GM21786 (cell line): ENCODE measurements at regions not wholly inside any gene's neighbourhood (a gene's known extent, or its start where the extent isn't known, plus 50 kb on each side); places are given as distances from the start of the nearest gene placed in this dataset.
"Not testable (repeated sequence)": the region's sequence is repeated elsewhere in the genome, so short reads cannot be mapped to it uniquely, and the experiment has no call there.

ENCODE experiments used
- ATAC-seq: cut with Tn5 transposase; IDR thresholded peaks from one replicate; pipeline ENCODE4 v1.9.1; 2021; ENCODE audit not compliant: unreplicated experiment

DNA sequence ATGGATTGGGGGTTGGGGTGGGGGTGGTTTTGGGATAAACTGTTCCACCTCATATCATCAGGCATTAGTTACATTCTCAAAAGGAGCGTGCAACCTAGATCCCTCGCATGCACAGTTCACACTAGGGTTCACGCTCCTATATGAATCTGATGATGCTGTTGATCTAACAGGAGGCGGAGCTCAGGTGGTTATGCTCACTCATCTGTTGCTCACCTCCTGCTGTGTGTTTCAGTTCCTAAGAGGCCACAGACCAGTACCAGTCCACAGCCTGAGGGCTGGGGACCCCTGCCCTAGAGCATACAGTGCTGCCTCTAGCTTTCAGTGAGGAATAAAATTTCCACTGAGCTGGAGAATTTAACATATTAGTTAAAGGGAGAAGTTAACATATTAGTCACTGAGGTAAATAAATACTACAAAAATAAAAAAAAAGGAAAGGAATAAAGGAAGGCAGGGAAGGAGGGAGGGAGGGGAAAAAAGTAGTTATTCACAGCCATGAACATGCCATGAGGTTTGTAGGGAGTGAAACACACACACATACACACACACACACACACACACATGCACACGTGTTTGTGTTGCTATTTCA lies 612.7 kb upstream of the TBX3 start:
- ATAC-seq = no peak

DNA sequence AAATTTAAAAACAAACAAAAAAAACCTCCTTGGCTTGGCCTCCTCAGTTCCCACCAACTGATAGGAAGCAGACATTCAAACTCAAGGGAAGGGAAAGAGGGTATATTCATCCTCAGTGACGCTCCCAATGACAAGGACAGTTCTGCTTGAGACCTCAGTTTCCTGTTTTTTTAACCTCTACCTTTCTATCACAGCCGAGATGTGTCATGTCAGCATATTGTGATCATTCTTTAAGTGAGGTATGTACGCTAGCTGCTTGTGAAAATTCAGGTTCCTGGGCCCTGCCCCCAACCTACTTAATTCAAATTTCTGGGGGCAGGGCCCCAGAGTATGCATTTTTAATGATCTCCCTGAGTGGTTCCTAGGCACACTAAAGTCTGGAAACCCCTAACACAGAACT lies 611.9 kb upstream of the TBX3 start:
- ATAC-seq = no peak

DNA sequence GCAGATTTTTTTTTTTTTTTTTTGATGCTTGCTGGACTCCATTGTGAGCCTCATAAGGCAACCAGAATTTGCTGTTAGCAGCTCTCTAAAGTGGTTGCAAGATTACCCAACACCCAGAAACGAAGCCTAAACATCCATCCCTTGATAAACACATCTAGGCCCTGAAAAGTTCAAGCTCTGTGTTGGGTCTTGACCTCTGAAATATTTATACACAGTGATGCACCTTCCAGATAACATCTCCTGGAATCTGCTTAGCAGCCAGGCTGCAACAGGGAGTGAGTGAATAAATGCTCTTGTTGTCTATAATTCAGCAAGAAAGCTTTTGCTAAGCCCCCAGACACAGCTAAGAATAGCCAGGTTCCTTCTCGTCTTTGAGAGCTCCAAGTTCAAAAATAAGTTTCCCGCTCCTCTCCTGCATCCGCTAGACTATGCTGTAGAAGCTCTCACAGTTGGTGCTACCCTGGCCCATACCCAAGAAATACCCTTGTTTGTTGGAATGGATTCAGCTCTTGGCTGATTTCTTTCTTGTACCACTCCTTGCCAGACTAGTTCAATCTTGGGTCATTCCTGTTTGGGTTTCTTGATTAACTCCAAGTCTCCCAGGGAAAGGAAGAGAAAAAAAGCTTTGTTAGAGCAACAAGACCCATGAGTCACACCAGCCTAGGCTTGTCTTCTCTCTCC lies 610.6 kb upstream of the TBX3 start:
- ATAC-seq = no peak

DNA sequence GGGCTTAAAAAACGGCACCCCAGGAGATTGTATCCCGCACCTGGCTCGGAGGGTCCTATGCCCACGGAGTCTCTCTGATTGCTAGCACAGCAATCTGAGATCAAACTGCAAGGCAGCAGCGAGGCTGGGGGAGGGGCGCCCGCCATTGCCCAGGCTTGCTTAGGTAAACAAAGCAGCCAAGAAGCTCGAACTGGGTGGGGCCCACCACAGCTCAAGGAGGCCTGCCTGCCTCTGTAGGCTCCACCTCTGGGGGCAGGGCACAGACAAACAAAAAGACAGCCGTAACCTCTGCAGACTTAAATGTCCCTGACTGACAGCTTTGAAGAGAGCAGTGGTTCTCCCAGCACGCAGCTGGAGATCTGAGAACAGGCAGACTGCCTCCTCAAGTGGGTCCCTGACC lies 601.5 kb upstream of the TBX3 start:
- not testable (repeated sequence) for ATAC-seq

DNA sequence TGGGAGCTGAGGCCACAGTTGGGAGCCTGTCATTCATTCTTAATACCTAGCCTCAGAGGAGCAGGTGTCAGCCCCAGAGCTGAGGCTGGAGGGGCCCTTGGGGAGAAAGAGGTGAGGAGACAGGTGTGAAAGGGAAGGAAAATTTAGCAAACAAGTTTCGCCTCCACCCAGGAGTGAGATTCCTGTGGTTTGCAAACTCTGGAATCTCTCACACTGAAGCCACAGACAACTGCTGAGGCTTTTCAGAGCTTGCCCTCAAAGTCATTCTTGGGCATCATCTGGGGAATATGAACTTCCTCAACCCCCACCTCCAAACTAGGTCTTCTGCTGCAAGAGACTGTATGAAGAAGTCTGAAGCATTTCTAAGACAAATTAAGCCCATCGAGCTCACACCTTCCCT lies 589.5 kb upstream of the TBX3 start:
- ATAC-seq = no peak

DNA sequence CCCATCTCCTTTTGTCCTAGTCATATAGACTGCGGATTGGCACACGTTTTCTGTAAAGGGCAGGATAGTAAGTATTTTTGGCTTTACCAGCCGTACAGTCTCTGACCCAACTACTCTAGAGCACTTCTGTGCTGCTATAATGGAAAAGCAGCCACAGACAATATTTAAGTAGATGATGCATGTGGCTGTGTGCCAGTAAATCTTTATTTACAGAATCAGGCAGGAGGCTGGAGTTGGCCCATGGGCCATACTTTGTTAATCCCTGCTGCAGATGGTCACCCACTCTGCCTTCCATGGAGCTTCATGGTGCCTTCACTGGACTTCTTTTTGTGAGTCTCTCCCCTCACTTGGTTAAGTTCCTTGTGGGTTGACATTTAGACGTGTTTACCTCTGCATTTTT lies 584.5 kb upstream of the TBX3 start:
- ATAC-seq = no peak

DNA sequence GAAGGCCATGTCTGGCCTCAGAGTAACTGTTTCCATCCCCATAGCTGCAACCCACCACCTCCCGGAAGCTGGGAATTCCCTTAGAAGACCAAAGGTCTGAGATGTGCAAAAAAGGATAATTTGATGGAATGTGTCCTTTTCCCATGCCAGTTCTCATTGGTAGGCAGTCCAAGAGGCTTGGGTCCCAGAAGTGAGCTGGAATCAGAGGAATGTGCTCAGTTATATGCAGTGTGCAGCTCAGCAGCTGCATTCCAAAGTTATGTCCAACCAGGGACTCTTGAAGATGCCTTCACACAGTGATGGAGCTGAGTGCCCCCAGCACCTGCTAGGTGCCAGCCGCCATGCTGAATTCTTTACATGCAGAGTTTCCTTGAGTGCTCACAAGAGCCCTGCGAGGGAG lies 583.9 kb upstream of the TBX3 start:
- no peak for ATAC-seq

DNA sequence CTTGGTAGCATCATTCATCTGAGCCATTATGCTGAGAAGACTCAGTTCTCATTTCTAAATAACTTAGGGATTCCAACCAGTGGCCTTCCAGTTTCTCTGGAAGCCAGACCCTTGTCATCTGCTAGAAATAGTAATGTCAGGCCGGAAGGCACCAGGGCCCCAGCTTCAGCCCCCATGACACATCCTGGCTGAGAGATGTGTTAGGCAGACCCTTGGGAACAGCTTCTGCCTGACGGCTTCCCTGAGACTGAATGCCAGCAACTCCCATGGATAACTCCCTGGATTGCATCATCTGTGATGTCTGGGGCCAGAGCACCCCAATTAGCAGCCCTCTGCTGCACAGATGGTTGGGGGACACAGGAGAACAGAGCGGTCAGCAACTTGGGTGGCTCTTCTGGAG lies 583.5 kb upstream of the TBX3 start:
- ATAC-seq = no peak

DNA sequence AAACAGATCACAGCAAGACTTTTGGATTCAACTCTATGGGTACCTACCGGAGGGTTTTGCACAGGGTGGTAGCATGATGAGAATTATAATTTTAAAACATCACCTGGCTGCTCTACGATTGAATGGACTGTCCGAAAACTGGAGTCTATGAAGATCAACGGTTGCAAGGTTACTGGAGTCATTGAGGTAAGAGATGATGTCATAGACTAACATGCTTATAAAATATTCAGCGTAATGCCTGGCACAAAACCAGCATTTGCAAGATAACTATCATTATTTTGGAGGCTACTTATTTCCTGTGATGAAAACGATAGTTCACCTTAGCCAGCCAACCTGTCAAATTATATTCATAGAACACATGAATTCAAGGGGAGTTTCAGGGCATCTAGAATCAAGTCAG lies 580.6 kb upstream of the TBX3 start:
- no peak for ATAC-seq

DNA sequence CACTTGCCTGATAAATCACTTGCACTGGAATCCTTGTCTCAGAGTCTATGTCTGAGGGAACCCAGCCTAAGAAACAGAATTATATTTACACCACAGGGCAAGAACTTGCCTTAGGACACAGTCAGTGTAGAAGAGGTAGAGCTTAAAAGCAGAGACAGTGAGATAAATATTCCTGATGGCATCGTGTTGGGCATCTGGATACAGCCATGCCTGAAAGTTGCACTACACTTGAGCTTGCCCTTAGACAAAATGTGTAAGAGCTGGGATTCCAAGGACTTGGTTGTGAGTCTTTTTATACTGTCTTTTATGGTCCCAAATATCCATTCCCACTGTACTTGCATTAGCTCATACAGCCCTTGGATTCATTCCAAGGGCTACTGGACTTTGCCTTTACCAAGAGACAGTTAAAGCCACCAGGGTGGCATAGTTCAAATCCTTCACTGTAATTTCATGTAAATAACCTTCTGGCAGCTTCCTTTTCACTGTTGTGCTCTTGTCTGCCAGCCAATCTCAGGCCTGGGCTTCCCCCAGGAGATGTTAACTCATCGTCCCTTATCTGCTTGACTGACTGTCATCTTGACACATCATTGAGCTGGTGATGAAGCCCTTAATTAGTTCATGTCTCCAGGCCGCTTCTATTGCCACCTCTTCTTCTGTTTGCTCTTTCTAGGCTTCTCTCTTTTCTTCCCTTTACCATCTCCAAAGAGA lies 577.9 kb upstream of the TBX3 start:
- ATAC-seq = no peak

DNA sequence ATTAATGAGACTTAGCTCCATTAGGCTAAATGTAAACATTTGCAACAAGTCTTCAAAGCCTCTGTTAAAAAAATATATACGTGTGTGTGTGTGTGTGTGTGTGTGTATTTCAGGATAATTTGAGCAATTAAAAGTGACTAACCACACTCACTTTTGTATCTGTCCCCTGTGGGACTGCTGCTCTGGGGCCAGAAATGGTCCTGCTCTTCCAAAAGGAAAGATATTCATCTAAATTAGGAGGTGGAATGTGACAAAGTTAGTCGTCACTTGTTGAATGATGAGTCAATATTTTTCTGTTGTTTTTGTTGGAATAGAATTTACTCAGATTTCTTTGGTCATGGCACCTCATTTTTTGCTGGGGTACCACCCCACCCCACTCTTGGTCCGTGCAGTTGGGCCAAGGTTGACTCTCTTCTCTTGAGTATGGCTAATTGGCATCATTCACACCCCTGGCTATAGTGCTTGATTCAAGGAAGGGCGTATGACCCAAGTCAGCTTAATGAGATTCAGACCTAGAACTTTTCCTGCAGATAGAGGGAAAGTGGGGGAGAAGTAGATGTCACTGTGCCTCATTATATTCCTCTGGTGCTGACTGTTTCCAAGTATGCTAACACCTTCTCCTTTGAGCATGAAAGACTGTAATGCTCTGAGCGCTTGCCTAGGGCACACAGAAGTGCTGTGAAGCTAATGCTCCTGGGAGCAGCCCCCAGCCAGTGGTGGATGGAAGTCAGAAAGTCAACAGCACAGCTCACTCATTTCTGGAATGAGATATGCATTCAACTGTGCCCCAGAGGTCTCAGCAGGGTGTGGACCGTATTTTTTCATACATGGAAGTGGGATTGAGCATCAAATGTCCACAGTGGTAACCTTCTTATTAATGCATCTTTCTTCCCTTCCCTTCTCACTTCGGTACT lies 577.0 kb upstream of the TBX3 start:
- no peak for ATAC-seq

DNA sequence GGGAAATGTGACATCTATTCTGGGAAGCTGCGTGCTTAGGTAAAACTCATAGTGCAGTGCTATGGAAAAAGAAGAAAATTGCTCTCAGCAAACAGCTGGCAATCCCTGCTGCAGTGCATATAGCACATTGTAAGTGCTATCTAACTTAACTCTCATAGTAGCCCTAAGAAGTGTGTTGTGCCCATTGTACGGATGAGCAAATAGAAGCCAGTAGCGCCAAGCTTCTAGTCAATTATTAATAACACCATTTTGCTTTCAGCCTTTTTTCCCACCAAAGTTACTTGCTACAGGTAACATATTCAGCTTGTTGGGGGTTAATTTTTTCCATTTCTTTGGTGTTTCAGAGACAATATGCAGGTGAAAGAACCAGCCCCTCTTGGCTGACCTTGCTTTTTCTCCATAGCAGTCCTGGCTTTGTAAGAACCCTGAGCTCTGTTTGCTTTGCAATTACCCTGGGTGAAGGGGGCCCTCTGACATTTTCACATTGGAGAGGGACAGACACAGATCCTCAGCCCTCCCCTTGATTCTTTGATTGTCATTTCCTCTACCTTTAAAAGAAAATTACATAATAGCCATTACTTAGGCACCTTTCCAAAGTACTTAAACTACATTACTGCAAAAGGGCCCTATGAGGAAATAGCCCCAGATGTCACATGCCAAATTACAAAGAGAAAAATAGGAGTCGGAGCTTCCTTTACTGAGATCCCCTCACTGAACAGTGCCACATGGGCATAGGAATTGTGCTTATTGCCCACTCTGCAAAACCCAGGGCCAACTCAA lies 576.2 kb upstream of the TBX3 start:
- no peak for ATAC-seq

DNA sequence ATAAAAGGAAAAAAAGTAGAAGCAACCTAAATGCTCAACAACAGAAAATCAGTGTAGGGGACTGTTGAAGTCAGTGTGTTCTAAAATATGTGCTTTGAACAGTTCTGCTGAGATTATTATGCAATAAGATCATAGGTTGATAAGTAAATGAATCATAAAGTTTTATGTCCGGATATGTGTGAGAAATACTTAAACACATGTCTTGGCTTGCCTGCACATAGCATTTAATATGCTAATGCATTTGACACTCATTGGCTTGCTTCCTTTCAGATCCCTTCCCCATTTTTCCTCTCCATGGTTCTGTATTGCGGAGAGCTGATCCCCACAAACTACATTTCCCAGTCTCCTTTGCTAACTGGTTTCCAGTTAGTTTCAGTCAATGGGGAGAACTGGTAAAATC lies 573.8 kb upstream of the TBX3 start:
- no peak for ATAC-seq

DNA sequence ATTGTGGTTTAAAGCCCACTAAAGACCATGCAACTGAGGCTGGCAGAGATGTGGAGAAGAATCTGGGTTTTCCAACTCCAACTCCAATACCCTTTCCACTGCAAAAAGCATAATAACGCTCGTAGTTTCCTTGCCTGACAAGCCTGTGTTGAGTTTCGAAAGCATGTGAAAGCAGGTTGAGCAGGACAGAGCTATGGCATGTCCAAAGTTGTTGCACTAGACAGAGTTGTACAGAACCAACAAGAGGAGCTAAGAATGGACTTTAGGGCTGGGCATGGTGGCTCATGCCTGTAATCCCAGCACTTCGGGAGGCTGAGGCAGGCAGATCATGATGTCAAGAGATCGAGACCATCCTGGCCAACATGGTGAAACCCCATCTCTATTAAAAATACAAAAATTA lies 572.0 kb upstream of the TBX3 start:
- ATAC-seq = no peak

DNA sequence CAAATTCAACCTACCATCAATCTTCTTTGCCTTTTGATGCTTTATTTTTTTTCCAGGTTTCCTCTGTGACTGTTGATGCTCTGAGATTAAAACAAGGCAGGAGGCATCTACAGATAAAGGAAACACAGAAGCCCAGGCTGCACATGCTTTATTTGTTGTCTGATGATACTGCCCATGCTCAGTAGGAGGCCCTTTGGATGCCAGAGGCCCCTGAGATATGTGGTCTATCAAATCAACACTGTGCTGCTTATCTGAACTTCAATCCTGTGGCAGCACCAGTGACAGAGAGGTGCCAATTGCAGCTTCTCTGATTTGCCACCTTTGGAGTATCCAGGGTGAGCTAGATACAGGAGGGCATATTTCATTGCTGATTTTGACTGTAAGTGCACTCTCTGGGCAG lies 571.3 kb upstream of the TBX3 start:
- no peak for ATAC-seq

DNA sequence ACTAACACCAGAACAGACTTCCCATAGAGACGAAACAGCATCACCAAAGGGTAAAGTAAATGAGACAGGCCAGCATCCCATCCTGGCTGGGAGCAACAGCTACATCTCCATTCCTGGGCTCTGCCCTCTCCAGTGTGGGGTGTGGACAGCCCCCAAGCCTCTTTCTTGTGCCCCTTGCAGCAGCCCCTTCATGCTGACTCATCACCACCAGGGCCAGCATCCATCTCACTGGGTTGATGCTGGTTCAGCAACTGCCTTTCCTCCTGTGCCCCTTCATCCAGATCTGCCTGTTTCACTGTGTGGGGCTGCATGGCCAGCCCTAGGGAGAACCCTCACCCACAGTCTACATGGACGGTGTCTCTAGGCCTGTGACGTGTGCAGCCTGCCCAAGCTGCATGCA lies 569.1 kb upstream of the TBX3 start:
- no peak for ATAC-seq

DNA sequence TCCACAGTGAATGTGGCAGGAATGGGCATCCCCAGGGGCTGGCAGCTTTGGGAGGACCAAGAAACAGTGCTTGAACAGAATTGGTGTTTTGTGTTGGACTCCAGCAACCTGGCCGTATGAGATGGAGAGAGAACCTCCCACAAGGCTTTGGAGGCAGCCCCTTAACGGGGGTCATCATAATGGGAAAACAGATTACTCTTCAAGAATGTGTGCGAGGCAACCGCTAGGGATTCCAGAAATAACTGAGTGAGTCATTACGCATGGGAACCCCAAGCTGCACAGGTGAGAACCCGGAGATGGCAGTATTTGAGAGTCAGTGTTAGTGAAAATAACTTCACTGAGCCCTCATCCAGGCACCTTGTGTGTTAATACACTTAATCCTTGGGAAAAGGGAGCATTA lies 567.8 kb upstream of the TBX3 start:
- no peak for ATAC-seq

DNA sequence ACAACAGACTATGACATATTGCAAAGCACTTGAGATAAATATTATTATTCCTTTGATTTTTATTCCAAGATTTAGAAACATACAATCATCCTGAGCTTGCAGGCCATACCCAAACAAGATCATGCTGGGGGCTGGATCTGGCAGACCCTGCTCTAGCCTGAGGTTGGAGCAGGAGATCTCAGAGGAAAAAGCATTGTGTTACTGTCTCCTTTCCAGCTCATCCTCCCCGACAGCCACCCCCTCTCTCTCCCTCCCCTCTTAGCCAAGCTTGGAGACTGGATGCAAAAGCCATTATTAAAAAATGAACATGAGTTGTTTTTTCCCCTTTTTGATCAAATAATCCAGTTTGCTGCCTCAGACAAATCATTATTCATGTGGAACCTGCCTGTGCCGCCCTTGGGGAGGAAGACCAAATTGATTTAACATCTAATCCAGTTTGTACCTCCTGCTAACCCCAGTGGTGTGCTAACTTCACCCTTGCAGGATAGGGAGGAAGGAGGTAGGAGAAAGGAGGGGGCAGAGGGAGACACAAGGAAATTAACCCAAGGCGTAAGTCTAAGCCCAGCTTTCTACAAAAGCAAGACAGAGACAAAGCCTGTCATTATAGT lies 565.8 kb upstream of the TBX3 start:
- ATAC-seq = no peak

DNA sequence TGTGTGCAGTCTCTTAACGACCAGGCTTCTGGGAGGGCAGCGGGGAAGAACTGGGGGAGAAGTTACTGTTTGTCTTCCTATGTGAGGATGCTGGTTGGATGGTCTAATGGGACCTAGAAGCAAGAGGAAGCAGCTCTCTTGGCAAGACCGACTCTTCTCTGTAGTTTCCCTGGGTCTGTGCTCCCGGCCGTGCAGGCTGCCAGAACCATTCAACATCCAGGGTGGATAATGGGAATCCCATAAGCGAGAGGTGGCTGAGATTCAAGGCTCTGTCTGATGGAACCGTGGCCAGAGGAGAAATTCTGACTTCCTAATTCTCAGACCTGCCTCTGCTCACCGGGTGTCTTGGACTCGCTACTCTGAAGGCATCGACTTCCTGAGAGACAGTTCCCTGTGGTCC lies 561.0 kb upstream of the TBX3 start:
- no peak for ATAC-seq

DNA sequence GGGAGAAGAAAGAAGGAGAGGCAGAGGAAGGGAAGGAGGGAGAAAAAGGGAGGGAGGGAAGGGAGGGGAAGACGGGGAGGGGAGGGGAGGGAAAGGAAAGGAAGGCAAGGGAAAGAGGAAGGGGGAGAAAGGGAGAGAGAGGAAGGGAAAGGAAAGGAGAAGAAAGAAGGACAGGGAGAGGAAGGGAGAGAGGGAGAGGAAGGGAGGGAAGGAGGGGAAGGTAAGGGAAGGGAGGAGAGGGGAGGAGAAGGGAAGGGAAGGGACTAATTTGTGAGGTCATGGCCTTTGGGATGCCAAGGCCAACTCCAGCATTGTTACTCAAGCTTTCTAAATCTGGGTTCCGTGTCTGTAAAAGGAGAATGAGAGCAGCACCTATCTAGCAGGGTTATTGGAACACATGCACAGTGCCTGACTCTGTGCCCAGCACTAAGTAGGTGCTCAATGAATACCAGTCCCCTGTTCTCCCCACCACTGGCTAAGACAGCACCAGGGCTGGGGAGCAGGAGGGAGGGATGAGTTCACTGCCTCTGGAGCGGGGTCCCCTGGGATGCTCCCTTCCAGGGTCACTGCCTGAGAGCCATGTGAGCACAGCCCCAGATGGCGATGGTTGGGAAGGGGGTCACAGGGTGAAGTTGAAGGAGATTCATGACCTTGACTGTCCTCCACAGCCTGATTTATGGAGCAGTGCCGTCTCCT lies 560.1 kb upstream of the TBX3 start:
- ATAC-seq = no peak
